HL-60 (cell line): ENCODE measurements at regions not wholly inside any gene's neighbourhood (a gene's known extent, or its start where the extent isn't known, plus 50 kb on each side); places are given as distances from the start of the nearest gene placed in this dataset.
"Not testable (repeated sequence)": the region's sequence is repeated elsewhere in the genome, so short reads cannot be mapped to it uniquely, and the experiment has no call there.

ENCODE experiments used
- DNase-seq, 2 experiments: peaks; one replicate each; pipeline ENCODE4 v3.0.0-alpha.2; 2010 to 2020; ENCODE audit warnings: low read depth in 1 of 2, low spot score in 1 of 2
- H3K27ac ChIP-seq: fragments of 250-450 bp; sonication (Bioruptor Pico); replicated peaks from 2 replicates; pipeline ENCODE4 v1.5.1; 2020; ENCODE audit warnings: mild to moderate bottlenecking, moderate library complexity
- H3K27me3 ChIP-seq: fragments of 250-450 bp; sonication (Bioruptor Pico); 2 replicates; pipeline ENCODE4 v1.5.1; 2021; ENCODE audit warnings: mild to moderate bottlenecking, moderate library complexity; ENCODE audit not compliant: insufficient read depth, poor library complexity, severe bottlenecking
- H3K4me3 ChIP-seq: replicated peaks from 2 replicates; pipeline ENCODE4 v1.5.1; 2011; ENCODE audit warnings: mild to moderate bottlenecking, control low read depth, low read length; ENCODE audit not compliant: insufficient read depth
- CTCF ChIP-seq: IDR thresholded peaks from one replicate; pipeline ENCODE4 v1.5.1; 2011; ENCODE audit warnings: low read length, control low read depth, inconsistent platforms; ENCODE audit not compliant: insufficient read depth
- GABPA ChIP-seq: IDR thresholded peaks from 2 replicates; pipeline ENCODE4 v1.6.1; 2012; ENCODE audit warnings: low read depth
- POLR2AphosphoS5 ChIP-seq: IDR thresholded peaks from 2 replicates; pipeline ENCODE4 v1.6.1; 2012; ENCODE audit warnings: low read depth
- REST ChIP-seq: IDR thresholded peaks from 2 replicates; pipeline ENCODE4 v1.6.1; 2012; ENCODE audit warnings: low read depth; ENCODE audit not compliant: insufficient replicate concordance
- SPI1 ChIP-seq: IDR thresholded peaks from 2 replicates; pipeline ENCODE4 v1.6.1; 2012; ENCODE audit warnings: low read depth, mild to moderate bottlenecking, borderline replicate concordance

- DNase-seq = no peak
- Histone ChIP-seq H3K27me3 (no peaks in the 10 kb centered on the region), H3K27ac (no peak overlapping the region), H3K4me3 (no peak overlapping the region)
- no peak for TF ChIP-seq GABPA
- TF ChIP-seq SPI1 = no peak
- TF ChIP-seq REST = no peak
- TF ChIP-seq POLR2AphosphoS5 = no peak
- no peak for TF ChIP-seq CTCF
Observed at GRCh38 chr4:169934794-169935429, 91.3 kb downstream of the MFAP3L start.

- no peaks in the 10 kb centered on the region for H3K27me3 ChIP-seq
- no peak overlapping the region for H3K4me3 ChIP-seq
- no peak for TF ChIP-seq REST
- no peak for TF ChIP-seq SPI1
- TF ChIP-seq GABPA = no peak
- no peak for TF ChIP-seq CTCF
- H3K27ac ChIP-seq = no peak overlapping the region
- DNase-seq = no peak
Observed at GRCh38 chr4:169933531-169933930, 92.7 kb downstream of the MFAP3L start.

GRCh38 chr4:169931964-169932363 lies 94.2 kb downstream of the MFAP3L start:
- no peaks in the 10 kb centered on the region for H3K27me3 ChIP-seq
- TF ChIP-seq REST (no peak), SPI1 (no peak), CTCF (no peak), POLR2AphosphoS5 (no peak), GABPA (no peak)
- no peak for DNase-seq
- H3K27ac ChIP-seq = no peak overlapping the region
- H3K4me3 ChIP-seq = no peak overlapping the region

- not testable (repeated sequence) for DNase-seq, H3K27me3 ChIP-seq, H3K27ac ChIP-seq, H3K4me3 ChIP-seq
Observed at GRCh38 chr4:169930755-169931154, 95.4 kb downstream of the MFAP3L start.
